Fibroblast of skin of left quadriceps (primary cell): ENCODE measurements at regions not wholly inside any gene's neighbourhood (a gene's known extent, or its start where the extent isn't known, plus 50 kb on each side); places are given as distances from the start of the nearest gene placed in this dataset.
"Not testable (repeated sequence)": the region's sequence is repeated elsewhere in the genome, so short reads cannot be mapped to it uniquely, and the experiment has no call there.

ENCODE experiments used
- DNase-seq, 2 experiments: peaks; one replicate each; pipeline ENCODE4 v3.0.0-alpha.2; 2013; ENCODE audit warnings: low read depth in 2 of 2

DNA sequence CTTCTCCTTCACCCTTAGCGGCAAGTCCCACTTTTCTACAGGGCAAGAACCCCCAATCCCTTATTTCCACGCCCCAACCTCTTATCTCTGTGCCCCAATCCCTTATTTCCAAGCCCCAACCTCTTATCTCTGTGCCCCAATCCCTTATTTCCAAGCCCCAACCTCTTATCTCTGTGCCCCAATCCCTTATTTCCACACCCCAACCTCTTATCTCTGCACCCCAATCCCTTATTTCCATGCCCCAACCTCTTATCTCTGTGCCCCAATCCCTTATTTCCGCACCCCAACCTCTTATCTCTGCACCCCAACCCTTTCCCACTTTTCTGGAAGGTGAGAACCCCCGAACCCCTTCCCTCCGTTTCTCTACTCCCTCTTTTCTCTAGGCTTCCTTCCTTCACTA lies 116.1 kb upstream of the GJE1 start:
- not testable (repeated sequence) for DNase-seq

DNA sequence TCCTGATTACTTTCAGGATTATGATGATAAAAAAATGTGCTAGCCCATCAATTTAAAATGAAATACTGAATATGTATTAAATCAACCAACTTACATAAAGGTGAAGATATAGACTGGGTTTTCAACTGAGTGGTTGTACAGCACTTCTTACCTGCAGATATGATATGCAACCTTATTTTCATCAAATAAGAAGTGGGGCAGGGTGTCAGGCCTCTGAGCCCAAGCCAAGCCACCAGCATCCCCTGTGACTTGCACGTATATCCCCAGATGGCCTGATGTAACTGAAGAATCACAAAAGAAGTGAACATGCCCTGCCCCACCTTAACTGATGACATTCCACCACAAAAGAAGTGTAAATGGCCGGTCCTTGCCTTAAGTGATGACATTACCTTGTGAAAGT lies 117.3 kb upstream of the GJE1 start:
- DNase-seq: not testable (repeated sequence)

DNA sequence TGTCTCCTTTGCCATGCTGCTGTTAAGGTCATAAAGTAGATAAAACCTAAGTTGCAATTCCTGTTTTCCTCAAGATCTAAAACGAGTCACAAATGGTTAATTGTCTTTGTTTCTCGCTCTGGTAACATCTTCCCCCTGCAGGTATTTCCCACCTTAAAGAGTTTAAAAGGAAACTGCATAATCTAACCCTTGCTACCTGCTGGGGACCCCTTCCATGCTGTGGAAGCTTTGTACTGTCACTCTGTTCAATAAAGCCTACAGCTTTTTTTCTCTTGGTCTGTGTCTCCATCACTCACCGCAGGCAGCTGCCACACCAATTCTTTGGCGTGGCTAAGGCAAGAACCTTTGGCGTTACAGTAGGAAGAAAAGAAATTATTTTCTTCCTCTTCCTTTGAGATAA lies 117.7 kb upstream of the GJE1 start:
- DNase-seq: no peak

- peak; percentile 85 to 86 for DNase-seq
These were observed 118.2 kb upstream of the GJE1 start for GRCh38 chr6:142014515-142014914.

- DNase-seq: no peak
These were observed 118.7 kb upstream of the GJE1 start for GRCh38 chr6:142013875-142014495.

GRCh38 chr6:142013287-142013686 lies 119.4 kb upstream of the GJE1 start:
- DNase-seq: peak; percentile 90 to 91

GRCh38 chr6:142011775-142012174 lies 121.0 kb upstream of the GJE1 start:
- DNase-seq: no peak

GRCh38 chr6:142011156-142011555 lies 121.6 kb upstream of the GJE1 start:
- DNase-seq: peak in 1 of 2 experiments; percentile 16

DNA sequence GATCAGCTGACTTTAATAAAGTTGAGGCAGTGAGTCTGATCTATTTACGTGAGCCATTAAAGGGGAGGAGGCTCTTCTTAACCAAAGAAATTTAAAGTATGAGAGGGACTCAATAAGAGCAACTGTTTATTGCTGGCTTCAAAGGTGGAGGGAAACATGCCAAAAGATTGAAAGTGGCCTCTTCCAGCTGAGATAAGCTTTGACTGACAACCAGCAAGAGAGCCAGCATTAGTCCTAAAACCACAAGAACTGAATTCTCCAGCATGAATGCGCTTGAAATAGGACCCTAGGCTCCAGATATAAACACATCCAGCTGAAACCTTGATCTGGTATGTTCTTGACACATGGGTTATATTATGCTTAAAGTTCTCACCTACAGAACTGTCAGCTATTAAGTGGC lies 123.1 kb upstream of the GJE1 start:
- DNase-seq: peak; percentile 91 to 94

- DNase-seq: no peak
These were observed 123.9 kb upstream of the GJE1 start for GRCh38 chr6:142008781-142009180.

GRCh38 chr6:142008016-142008735 lies 124.5 kb upstream of the GJE1 start:
- no peak for DNase-seq

GRCh38 chr6:142005021-142005420 lies 127.7 kb upstream of the GJE1 start:
- no peak for DNase-seq

DNA sequence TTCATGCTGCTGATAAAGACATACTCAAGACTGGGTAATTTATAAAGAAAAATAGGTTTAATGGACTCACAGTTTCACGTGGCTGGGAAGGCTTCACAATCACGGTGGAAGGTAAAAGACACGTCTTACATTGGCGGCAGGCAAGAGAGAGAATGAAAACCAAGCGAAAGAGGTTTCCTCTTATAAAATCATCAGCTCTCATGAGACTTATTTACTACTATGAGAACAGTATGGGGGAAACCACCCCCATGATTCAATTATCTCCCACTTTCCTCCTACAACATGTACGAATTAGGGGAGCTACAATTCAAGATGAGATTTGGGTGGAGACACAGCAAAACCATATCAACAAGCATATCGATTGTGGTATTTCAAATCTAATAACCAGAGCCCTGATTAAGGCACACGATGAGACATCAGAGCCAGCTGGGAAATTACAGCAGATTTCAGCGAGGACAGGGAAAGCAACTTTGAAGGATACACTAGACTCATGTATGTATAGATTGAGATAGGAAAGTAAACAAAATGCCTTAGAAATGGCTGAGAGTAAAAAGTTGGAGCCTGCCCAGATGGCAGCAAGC lies 129.8 kb upstream of the GJE1 start:
- no peak for DNase-seq

- DNase-seq: no peak
These were observed 135.9 kb upstream of the GJE1 start for GRCh38 chr6:141996823-141997222.

GRCh38 chr6:141992109-141992508 lies 140.6 kb upstream of the GJE1 start:
- DNase-seq: no peak

DNA sequence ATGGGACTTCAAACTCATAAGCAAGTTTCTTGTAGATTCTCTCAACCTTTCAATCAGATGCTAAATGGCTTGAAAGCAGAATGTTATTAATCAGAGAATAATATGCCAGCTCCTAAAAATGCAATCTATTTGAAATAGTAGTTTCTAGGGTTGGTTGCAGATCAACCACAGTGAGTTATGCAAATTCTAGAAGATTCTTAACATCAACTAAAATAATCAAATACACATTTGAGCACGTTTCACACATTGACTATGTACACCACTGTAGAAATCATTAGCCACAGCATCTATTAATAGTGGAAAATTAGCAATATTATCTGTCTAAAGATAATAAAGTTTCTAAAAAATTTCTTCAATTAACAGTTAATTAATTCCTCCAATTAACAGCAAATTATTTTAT lies 141.9 kb upstream of the GJE1 start:
- no peak for DNase-seq

DNA sequence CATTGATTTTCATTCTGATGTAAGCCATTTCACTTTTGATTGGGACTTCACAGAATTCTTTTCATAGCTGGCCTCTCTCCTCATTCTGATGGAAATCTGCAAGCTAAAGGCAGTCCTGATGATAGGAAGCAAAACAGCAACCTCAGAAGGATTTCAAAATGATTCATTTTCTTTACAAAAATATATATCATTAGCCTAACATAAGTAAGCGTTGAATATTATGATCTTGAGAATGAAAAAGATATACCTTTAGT lies 143.1 kb upstream of the GJE1 start:
- no peak for DNase-seq

DNA sequence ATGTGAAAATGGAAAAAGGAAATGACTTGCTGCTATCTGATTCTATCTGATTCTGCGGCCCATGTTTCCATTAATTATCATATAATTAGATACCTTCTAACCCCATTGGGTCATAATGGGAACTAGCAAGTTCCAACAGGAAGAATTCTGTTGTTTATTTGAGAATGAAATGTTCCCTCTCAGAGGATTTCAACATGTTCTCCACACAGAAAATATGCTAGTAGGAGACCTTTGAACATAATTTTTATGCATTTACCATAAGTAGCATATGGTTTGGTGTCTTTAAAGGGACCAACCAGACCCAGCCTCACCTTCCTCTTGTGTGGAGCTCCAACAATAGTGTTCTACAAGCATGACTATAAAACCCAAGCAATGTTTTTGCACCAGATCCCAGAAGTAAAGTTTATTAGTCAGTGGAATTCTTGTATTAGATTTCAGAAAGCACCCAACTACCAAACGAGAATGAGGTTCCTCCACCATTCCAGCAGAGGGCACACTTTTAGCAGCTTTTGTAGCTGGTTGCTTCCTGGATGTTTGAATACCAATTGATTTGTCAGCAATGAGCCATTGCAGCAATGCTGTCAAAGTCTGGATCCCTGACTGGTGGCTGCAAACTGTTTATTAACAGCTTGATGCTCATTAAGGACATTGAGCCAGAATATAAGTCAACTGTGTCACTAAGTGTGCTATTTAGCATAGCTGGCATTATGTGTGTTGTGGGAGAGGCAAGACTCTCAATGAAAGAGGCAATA lies 143.6 kb upstream of the GJE1 start:
- DNase-seq: peak; percentile 63 to 71

- DNase-seq: no peak
These were observed 144.4 kb upstream of the GJE1 start for GRCh38 chr6:141988327-141988726.

DNA sequence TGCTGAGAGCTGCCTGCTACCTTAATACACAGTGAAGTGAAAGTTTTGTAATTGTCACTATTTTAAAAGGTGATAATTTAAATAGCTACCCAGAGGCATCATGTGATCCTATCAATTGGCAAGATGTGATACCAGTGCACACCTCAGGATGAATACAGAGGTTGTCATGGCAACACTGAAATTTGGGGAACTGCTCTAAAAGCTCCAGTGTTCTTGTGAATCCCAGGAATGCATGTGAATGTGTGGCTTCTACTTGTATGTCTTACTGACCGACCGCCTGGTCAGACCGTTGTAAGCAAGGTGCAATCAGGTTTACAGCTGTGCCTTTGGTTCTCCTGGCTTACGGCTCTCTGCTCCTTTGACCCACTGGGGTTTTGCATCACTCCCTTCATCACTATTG lies 146.3 kb upstream of the GJE1 start:
- no peak for DNase-seq

- DNase-seq: no peak
These were observed 151.5 kb upstream of the GJE1 start for GRCh38 chr6:141981190-141981589.

- DNase-seq: no peak
These were observed 154.9 kb upstream of the GJE1 start for GRCh38 chr6:141977782-141978181.

- DNase-seq: no peak
These were observed 155.7 kb upstream of the GJE1 start for GRCh38 chr6:141976994-141977393.
